ENCODE measurements at regions not wholly inside any gene's neighbourhood (a gene's known extent, or its start where the extent isn't known, plus 50 kb on each side); places are given as distances from the start of the nearest gene placed in this dataset.

- DNase-seq, result no peak
Observed at GRCh38 chr14:54129850-54130640, 173.4 kb upstream of the BMP4 start.

- DNase-seq, result no peak
Observed at GRCh38 chr14:54132496-54132895, 175.9 kb upstream of the BMP4 start.

GRCh38 chr14:54133896-54134295, 177.3 kb upstream of the BMP4 start:
- no peak for DNase-seq

GRCh38 chr14:54135804-54136280, 179.2 kb upstream of the BMP4 start:
- no peak for DNase-seq

GRCh38 chr14:54136894-54137613, 180.4 kb upstream of the BMP4 start:
- DNase-seq, result no peak

- DNase-seq, result no peak
Observed at GRCh38 chr14:54137614-54137961, 181.0 kb upstream of the BMP4 start.

GRCh38 chr14:54138024-54138353, 181.4 kb upstream of the BMP4 start:
- no peak for DNase-seq

GRCh38 chr14:54138354-54139038, 181.9 kb upstream of the BMP4 start:
- no peak for DNase-seq

GRCh38 chr14:54140551-54140950, 183.9 kb upstream of the BMP4 start:
- no peak for DNase-seq

- DNase-seq, result no peak
Observed at GRCh38 chr14:54146601-54147000, 190.0 kb upstream of the BMP4 start.

- peak; percentile 2 for DNase-seq
Observed at GRCh38 chr14:54147282-54147681, 190.7 kb upstream of the BMP4 start.

GRCh38 chr14:54147758-54148157, 191.1 kb upstream of the BMP4 start:
- DNase-seq, result no peak

GRCh38 chr14:54148251-54148650, 191.6 kb upstream of the BMP4 start:
- DNase-seq, result no peak

GRCh38 chr14:54152351-54152750, 195.7 kb upstream of the BMP4 start:
- DNase-seq, result no peak

- DNase-seq, result no peak
Observed at GRCh38 chr14:54166049-54166950, 209.7 kb upstream of the BMP4 start.

GRCh38 chr14:54168489-54168888, 211.9 kb upstream of the BMP4 start:
- DNase-seq, result no peak

GRCh38 chr14:54169254-54169924, 212.8 kb upstream of the BMP4 start:
- DNase-seq, result no peak

GRCh38 chr14:54170301-54170700, 213.7 kb upstream of the BMP4 start:
- DNase-seq, result no peak

GRCh38 chr14:54172114-54172513, 215.5 kb upstream of the BMP4 start:
- DNase-seq, result no peak

GRCh38 chr14:54172562-54172961, 215.9 kb upstream of the BMP4 start:
- DNase-seq, result no peak

- no peak for DNase-seq
Observed at GRCh38 chr14:54173802-54174201, 217.2 kb upstream of the BMP4 start.

- no peak for DNase-seq
Observed at GRCh38 chr14:54174457-54174856, 217.8 kb upstream of the BMP4 start.
